H1 (cell line): ENCODE measurements at regions not wholly inside any gene's neighbourhood (a gene's known extent, or its start where the extent isn't known, plus 50 kb on each side); places are given as distances from the start of the nearest gene placed in this dataset.

ENCODE experiments used
- CTCF ChIA-PET: fragments of 300-600 bp; sonication (Branson Sonifier 250); formaldehyde crosslinking; loops from one replicate; lab custom pipeline; 2021; ENCODE audit not compliant: partially characterized antibody; lab: Charles Lee
- POLR2A ChIA-PET: fragments of 300-600 bp; sonication (Branson Sonifier 250); formaldehyde crosslinking; loops from one replicate; lab custom pipeline; 2021; ENCODE audit warnings: inconsistent platforms; ENCODE audit not compliant: partially characterized antibody; lab: Charles Lee
- DNase-seq, 2 experiments: peaks; one replicate each; pipeline versions ENCODE4 v3.0.0 to v3.0.0-alpha.2; 2010 to 2022; ENCODE audit warnings: low spot score in 2 of 2, low read depth in 1 of 2, mixed read lengths in 1 of 2
- FAIRE-seq: peaks from 2 replicates; lab custom pipeline; 2011; peaks lifted over from hg19 to GRCh38; lab: Jason Lieb, UNC
- H2AFZ ChIP-seq: 2 replicates; pipeline ENCODE4 v1.8.1; 2012; ENCODE audit warnings: low read length, inconsistent platforms
- H2AK5ac ChIP-seq: 2 replicates; pipeline ENCODE4 v1.6.1; 2013; ENCODE audit warnings: low read depth, low read length
- H2BK120ac ChIP-seq: replicated peaks from 2 replicates; pipeline ENCODE3; 2013; ENCODE audit warnings: low read depth, low read length, inconsistent platforms
- H2BK12ac ChIP-seq: 2 replicates; pipeline ENCODE4 v1.6.1; 2013; ENCODE audit warnings: low read depth, low read length
- H2BK15ac ChIP-seq: 2 replicates; pipeline ENCODE4 v1.6.1; 2013; ENCODE audit warnings: low read length
- H2BK20ac ChIP-seq: 2 replicates; pipeline ENCODE4 v1.6.1; 2013; ENCODE audit warnings: low read length
- H2BK5ac ChIP-seq: 2 replicates; pipeline ENCODE4 v1.6.1; 2013; ENCODE audit warnings: low read depth, low read length
- H3K14ac ChIP-seq: 2 replicates; pipeline ENCODE4 v1.6.1; 2013; ENCODE audit warnings: inconsistent platforms; ENCODE audit not compliant: insufficient read length
- H3K18ac ChIP-seq: 2 replicates; pipeline ENCODE4 v1.6.1; 2013; ENCODE audit warnings: low read length; ENCODE audit errors: extremely low read depth
- H3K23ac ChIP-seq: 2 replicates; pipeline ENCODE4 v1.6.1; 2013; ENCODE audit warnings: inconsistent platforms; ENCODE audit not compliant: insufficient read length
- H3K23me2 ChIP-seq: 2 replicates; pipeline ENCODE4 v1.6.1; 2013; ENCODE audit warnings: low read depth, low read length
- H3K27ac ChIP-seq: 2 replicates; pipeline ENCODE4 v1.6.1; 2011; ENCODE audit warnings: low read depth, low read length, inconsistent platforms
- H3K27me3 ChIP-seq, 4 experiments: replicated peaks in 1 of 4; 1 replicate in 1 of 4; 2 replicates in 3 of 4; pipeline versions ENCODE4 v1.6.1 to v1.8.1; 2011 to 2013; ENCODE audit warnings: low read length in 3 of 4, mild to moderate bottlenecking in 3 of 4, inconsistent platforms in 2 of 4, mixed read lengths in 2 of 4, moderate library complexity in 1 of 4; ENCODE audit not compliant: control insufficient read depth in 3 of 4, insufficient read depth in 3 of 4; ENCODE audit errors: extremely low read depth in 1 of 4
- H3K36me3 ChIP-seq, 4 experiments: 2 replicates each; pipeline versions ENCODE4 v1.6.1 to v1.8.1; 2011 to 2013; ENCODE audit warnings: mild to moderate bottlenecking in 4 of 4, low read length in 3 of 4, moderate library complexity in 2 of 4, control low read depth in 1 of 4, inconsistent platforms in 1 of 4; ENCODE audit not compliant: insufficient read depth in 4 of 4, control insufficient read depth in 2 of 4
- H3K4ac ChIP-seq: replicated peaks from 2 replicates; pipeline ENCODE3; 2013; ENCODE audit warnings: low read length, low read depth, mixed read lengths, inconsistent platforms; ENCODE audit not compliant: insufficient read length
- H3K4me1 ChIP-seq, 4 experiments: replicated peaks in 1 of 4; 1 replicate in 1 of 4; 2 replicates in 3 of 4; pipeline versions ENCODE4 v1.6.1 to v1.8.1; 2011 to 2013; ENCODE audit warnings: low read length in 3 of 4, inconsistent platforms in 2 of 4, mixed read lengths in 1 of 4; ENCODE audit not compliant: insufficient read depth in 4 of 4, control insufficient read depth in 3 of 4
- H3K4me2 ChIP-seq, 2 experiments: 2 replicates each; pipeline versions ENCODE4 v1.6.1 to v1.8.1; 2011 to 2013; ENCODE audit warnings: low read depth in 2 of 2, low read length in 2 of 2, control low read depth in 1 of 2, inconsistent platforms in 1 of 2, mild to moderate bottlenecking in 1 of 2; ENCODE audit not compliant: insufficient read depth in 1 of 2
- H3K4me3 ChIP-seq, 4 experiments: fragments of 200-600, 300-600 bp in 1 of 4; sonication (generic), shearing (Covaris generic), sonication (Bioruptor Twin) in 1 of 4; 2 replicates each; pipeline versions ENCODE4 v1.5.1 to v1.8.1; 2011 to 2016; ENCODE audit warnings: low read length in 4 of 4, low read depth in 3 of 4, control low read depth in 2 of 4, inconsistent platforms in 2 of 4, mild to moderate bottlenecking in 2 of 4, mixed read lengths in 1 of 4, moderate library complexity in 1 of 4; ENCODE audit not compliant: insufficient read depth in 2 of 4; ENCODE audit errors: extremely low read depth in 1 of 4
- H3K56ac ChIP-seq: replicated peaks from 2 replicates; pipeline ENCODE3; 2013; ENCODE audit warnings: low read depth, mild to moderate bottlenecking, mixed read lengths, low read length, inconsistent platforms; ENCODE audit not compliant: insufficient read length
- H3K79me1 ChIP-seq: 2 replicates; pipeline ENCODE4 v1.6.1; 2013; ENCODE audit warnings: low read depth, low read length, control low read depth
- H3K79me2 ChIP-seq, 2 experiments: 2 replicates each; pipeline versions ENCODE4 v1.6.1 to v1.8.1; 2012 to 2013; ENCODE audit warnings: low read length in 2 of 2, mild to moderate bottlenecking in 2 of 2, inconsistent platforms in 1 of 2; ENCODE audit not compliant: insufficient read depth in 2 of 2, control insufficient read depth in 1 of 2
- H3K9ac ChIP-seq, 4 experiments: replicated peaks in 1 of 4; 1 replicate in 1 of 4; 2 replicates in 3 of 4; pipeline versions ENCODE4 v1.6.1 to v1.8.1; 2011 to 2013; ENCODE audit warnings: low read depth in 3 of 4, low read length in 3 of 4, control low read depth in 2 of 4, mild to moderate bottlenecking in 2 of 4, moderate library complexity in 2 of 4, inconsistent platforms in 1 of 4; ENCODE audit errors: extremely low read depth in 1 of 4
- H3K9me3 ChIP-seq, 2 experiments: 2 replicates each; pipeline versions ENCODE4 v1.6.1 to v1.8.1; 2012 to 2013; ENCODE audit warnings: mild to moderate bottlenecking in 2 of 2, moderate library complexity in 2 of 2, control low read depth in 1 of 2, inconsistent platforms in 1 of 2, low read depth in 1 of 2, low read length in 1 of 2, mixed read lengths in 1 of 2; ENCODE audit not compliant: insufficient read depth in 2 of 2
- H4K20me1 ChIP-seq, 2 experiments: replicated peaks in 1 of 2; 2 replicates each; pipeline versions ENCODE3 to v1.8.1; 2011 to 2013; ENCODE audit warnings: inconsistent platforms in 2 of 2, low read length in 2 of 2, mild to moderate bottlenecking in 1 of 2; ENCODE audit not compliant: insufficient read depth in 2 of 2, control insufficient read depth in 1 of 2
- H4K5ac ChIP-seq: 2 replicates; pipeline ENCODE4 v1.6.1; 2013; ENCODE audit warnings: low read length, low read depth, mixed read lengths, inconsistent platforms; ENCODE audit not compliant: insufficient read length
- H4K8ac ChIP-seq: 2 replicates; pipeline ENCODE4 v1.8.0; 2013; ENCODE audit warnings: mild to moderate bottlenecking, moderate library complexity, low read length, inconsistent platforms; ENCODE audit not compliant: insufficient read depth; ENCODE audit errors: extremely low read depth
- H4K91ac ChIP-seq: replicated peaks from 2 replicates; pipeline ENCODE3; 2013; ENCODE audit warnings: low read length, mixed read lengths, inconsistent platforms; ENCODE audit not compliant: insufficient read length
- BCL11A ChIP-seq, 2 experiments: IDR thresholded peaks; one replicate each; pipeline ENCODE4 v1.6.1; 2011; ENCODE audit warnings: low read depth in 2 of 2, low read length in 2 of 2, mild to moderate bottlenecking in 2 of 2
- FOSL1 ChIP-seq: IDR thresholded peaks from 2 replicates; pipeline ENCODE4 v1.6.1; 2011; ENCODE audit warnings: mild to moderate bottlenecking, low read depth, low read length, moderate library complexity; ENCODE audit not compliant: insufficient read depth
- JUND ChIP-seq: IDR thresholded peaks from 2 replicates; pipeline ENCODE4 v1.6.1; 2011; ENCODE audit warnings: mild to moderate bottlenecking, improper control_type of control experiment, low read length
- KDM1A ChIP-seq: fragments of 200-600, 300-600 bp; sonication (generic); IDR thresholded peaks from 2 replicates; pipeline ENCODE4 v1.7.1; 2016; ENCODE audit warnings: mild to moderate bottlenecking, low read length, borderline replicate concordance
- KDM4A ChIP-seq: IDR thresholded peaks from one replicate; pipeline ENCODE4 v1.7.1; 2012; ENCODE audit warnings: low read depth, mild to moderate bottlenecking, moderate library complexity, low read length, inconsistent platforms; ENCODE audit not compliant: severe bottlenecking
- MAFK ChIP-seq: IDR thresholded peaks from 2 replicates; pipeline ENCODE4 v1.6.1; 2012; ENCODE audit warnings: low read depth, mild to moderate bottlenecking, improper control_type of control experiment, low read length
- NRF1 ChIP-seq: IDR thresholded peaks from 2 replicates; pipeline ENCODE4 v1.6.1; 2011; ENCODE audit warnings: mild to moderate bottlenecking, low read depth, low read length, improper control_type of control experiment
- POU5F1 ChIP-seq: IDR thresholded peaks from 2 replicates; pipeline ENCODE4 v1.6.1; 2011; ENCODE audit warnings: low read depth, mild to moderate bottlenecking, low read length, moderate library complexity
- RXRA ChIP-seq: IDR thresholded peaks from 2 replicates; pipeline ENCODE4 v1.6.1; 2011; ENCODE audit warnings: low read depth, mild to moderate bottlenecking, low read length, moderate library complexity; ENCODE audit not compliant: insufficient read depth
- SIRT6 ChIP-seq: IDR thresholded peaks from one replicate; pipeline ENCODE4 v1.7.1; 2012; ENCODE audit warnings: low read length, inconsistent platforms
- TAF1 ChIP-seq: IDR thresholded peaks from 2 replicates; pipeline ENCODE4 v1.6.1; 2011; ENCODE audit warnings: mild to moderate bottlenecking, low read depth, low read length
- ZNF274 ChIP-seq: IDR thresholded peaks from 2 replicates; pipeline ENCODE4 v1.7.0; 2012; ENCODE audit warnings: low read length, borderline replicate concordance; ENCODE audit errors: extremely low read depth
- WGBS, 2 experiments: shearing (Covaris generic) in 1 of 2; methylation state at CpG; one replicate each; pipeline versions ENCODE4 v1.1.6 to v1.1.7; 2013 to 2015; ENCODE audit warnings: low lambda C conversion rate in 2 of 2, mixed read lengths in 2 of 2, inconsistent platforms in 1 of 2, low coverage in 1 of 2, missing lambda C conversion rate in 1 of 2; ENCODE audit not compliant: insufficient replicate concordance in 2 of 2, insufficient coverage in 1 of 2, insufficient read length in 1 of 2; ENCODE audit errors: extremely low coverage in 1 of 2, missing lambda C conversion rate in 1 of 2; 5-methylcytosine and 5-hydroxymethylcytosine counted together

DNA sequence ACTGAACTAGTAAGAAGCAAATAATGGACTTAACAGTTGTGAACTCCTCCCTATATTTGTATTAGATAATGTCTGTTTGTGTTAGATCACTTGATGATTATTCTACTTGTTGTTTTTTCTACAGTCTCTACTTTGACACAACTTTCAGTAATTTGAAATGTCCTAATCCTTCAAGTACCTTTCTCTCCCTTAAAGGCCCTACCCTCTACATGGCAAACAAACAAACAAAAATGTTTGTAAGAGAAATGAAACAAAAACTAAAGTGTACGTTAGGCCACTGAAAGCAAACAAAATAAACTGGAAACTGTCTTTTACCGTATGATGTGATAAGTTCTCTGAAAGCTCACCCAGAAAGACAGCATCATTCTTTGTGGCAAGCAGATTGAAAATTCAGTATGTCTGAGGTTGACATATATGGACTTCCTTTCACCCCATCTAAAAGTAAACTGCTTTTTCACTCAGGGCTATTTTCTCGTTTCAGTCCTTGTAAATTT, 255.9 kb upstream of the SNX7 start:
- TF ChIP-seq TAF1: no peak
- no peak for TF ChIP-seq FOSL1
- TF ChIP-seq RXRA: no peak
- TF ChIP-seq JUND: no peak
- TF ChIP-seq ZNF274: no peak
- TF ChIP-seq BCL11A (IDR thresholded peaks at IDR 0.05; ENCODE audit: low read depth in 2 of 2, low read length in 2 of 2): no peak
- no peak for TF ChIP-seq KDM1A
- no peak for TF ChIP-seq NRF1
- TF ChIP-seq KDM4A: no peak
- no peak for TF ChIP-seq MAFK
- TF ChIP-seq SIRT6: no peak
- no peak for TF ChIP-seq POU5F1
- Histone ChIP-seq H2BK15ac (no peak overlapping the region), H3K56ac (no peak overlapping the region), H3K4me2 (no peak overlapping the region), H3K4me3 (no peak overlapping the region), H3K23me2 (no peaks in the 10 kb centered on the region), H3K9me3 (no peaks in the 10 kb centered on the region), H3K79me1 (no peaks in the 10 kb centered on the region), H2BK120ac (no peak overlapping the region), H3K4me1 (no peaks in the 10 kb centered on the region), H4K91ac (no peak overlapping the region), H2BK12ac (no peak overlapping the region), H2AK5ac (no peak overlapping the region), H3K4ac (no peak overlapping the region), H3K27me3 (no peaks in the 10 kb centered on the region), H3K79me2 (no peaks in the 10 kb centered on the region), H2BK20ac (no peak overlapping the region), H2AFZ (peak overlapping the region; percentile 70; the same call in 1 of the 2 replicates), H4K20me1 (no peaks in the 10 kb centered on the region), H4K8ac (no peak overlapping the region), H3K18ac (no peak overlapping the region), H3K14ac (no peak overlapping the region), H3K9ac (no peak overlapping the region), H3K27ac (no peak overlapping the region), H3K23ac (no peak overlapping the region), H2BK5ac (no peak overlapping the region), H4K5ac (no peak overlapping the region), H3K36me3 (no peaks in the 10 kb centered on the region)
- 87% methylated on average over 3 of the region's 3 CpGs; no CpG with 5 or more reads in 1 of the 2 experiments for WGBS, 2 experiments
- FAIRE-seq (no peak), DNase-seq (no peak)
- CTCF ChIA-PET: interaction anchor here (0.6 kb wide), 1 partner anchor 323 kb away, joined by 4 read pairs; no protein-coding TSS in a partner anchor
- POLR2A ChIA-PET: no interaction called here
